ENCODE measurements at regions not wholly inside any gene's neighbourhood (a gene's known extent, or its start where the extent isn't known, plus 50 kb on each side); places are given as distances from the start of the nearest gene placed in this dataset.

DNA sequence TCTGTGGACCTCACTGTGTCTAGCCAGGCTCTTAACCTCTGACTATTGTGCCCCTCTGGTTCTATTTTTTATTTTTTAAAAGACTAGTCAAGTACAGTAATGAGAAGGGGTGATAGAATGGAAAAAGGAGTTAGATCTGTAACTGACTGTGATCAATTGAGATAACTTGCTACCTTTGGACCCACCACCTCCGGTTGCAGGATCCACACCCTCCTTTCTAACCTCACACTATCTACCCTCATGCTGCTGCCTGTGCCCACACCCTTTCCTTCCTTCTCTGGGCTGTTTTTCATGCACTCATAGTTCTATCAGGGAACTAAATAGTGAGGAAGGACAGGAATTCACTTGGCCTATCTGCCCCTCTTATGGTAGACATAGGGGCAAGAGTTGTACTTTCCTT is 172.3 kb downstream of the KATNIP start:
- Histone ChIP-seq H2BK12ac (ENCODE audit: insufficient read length, low read depth, low read length) (no peak overlapping the region), H3K23ac (ENCODE audit: insufficient read length, low read depth, low read length) (no peak overlapping the region), H3K27ac (ENCODE audit: insufficient read length, low read depth, low read length) (no peak overlapping the region), H4K91ac (ENCODE audit: insufficient read length, low read depth, low read length) (no peak overlapping the region), H4K20me1 (ENCODE audit: control insufficient read depth, insufficient read depth, insufficient read length) (no peaks in the 10 kb centered on the region), H3K4ac (ENCODE audit: low read depth, low read length) (no peak overlapping the region), H3K79me2 (ENCODE audit: insufficient read depth, low read length) (no peaks in the 10 kb centered on the region), H3K56ac (ENCODE audit: insufficient read length, low read depth, low read length) (no peak overlapping the region), H3K9me3 (ENCODE audit: control insufficient read depth, low read depth, low read length) (no peaks in the 10 kb centered on the region), H3K18ac (ENCODE audit: insufficient read length, low read depth, low read length) (no peak overlapping the region), H3K79me1 (ENCODE audit: insufficient read depth, low read depth, low read length, poor library complexity, severe bottlenecking) (no peaks in the 10 kb centered on the region), H3K4me2 (ENCODE audit: insufficient read depth, insufficient read length, low read length) (no peak overlapping the region), H2AFZ (ENCODE audit: low read length) (no peak overlapping the region), H3T11ph (ENCODE audit: low read length) (no peak overlapping the region), H2BK120ac (ENCODE audit: low read depth, low read length, poor library complexity, severe bottlenecking) (no peak overlapping the region), H3K4me1 (ENCODE audit: insufficient read depth, low read length) (no peaks in the 10 kb centered on the region; the same call in 1 of the 2 replicates), H4K5ac (ENCODE audit: insufficient read length, low read depth, low read length) (no peak overlapping the region), H2BK15ac (ENCODE audit: low read depth, low read length) (no peak overlapping the region), H3K27me3 (ENCODE audit: insufficient read depth, low read length) (no peaks in the 10 kb centered on the region), H4K8ac (replicated peaks; ENCODE audit: insufficient read length, low read depth, low read length) (no peak overlapping the region), H3K14ac (ENCODE audit: insufficient read depth, low read length) (no peak overlapping the region), H2BK5ac (ENCODE audit: insufficient read length, low read length) (no peak overlapping the region), H3K23me2 (ENCODE audit: insufficient read length, low read depth, low read length, poor library complexity, severe bottlenecking) (no peaks in the 10 kb centered on the region), H2BK20ac (ENCODE audit: low read depth, low read length, poor library complexity, severe bottlenecking) (no peak overlapping the region), H2AK5ac (ENCODE audit: insufficient read length, low read length) (no peak overlapping the region), H3K9ac (ENCODE audit: extremely low read depth, insufficient read length, low read length) (no peak overlapping the region)
- H3K4me1 Mint-ChIP-seq: peaks cover 33 to 37% of the 10 kb centered on the region in 2 experiments
- no peak for DNase-seq
- H3K4me3 Mint-ChIP-seq: no peak overlapping the region
- TF ChIP-seq, protein P1, sequence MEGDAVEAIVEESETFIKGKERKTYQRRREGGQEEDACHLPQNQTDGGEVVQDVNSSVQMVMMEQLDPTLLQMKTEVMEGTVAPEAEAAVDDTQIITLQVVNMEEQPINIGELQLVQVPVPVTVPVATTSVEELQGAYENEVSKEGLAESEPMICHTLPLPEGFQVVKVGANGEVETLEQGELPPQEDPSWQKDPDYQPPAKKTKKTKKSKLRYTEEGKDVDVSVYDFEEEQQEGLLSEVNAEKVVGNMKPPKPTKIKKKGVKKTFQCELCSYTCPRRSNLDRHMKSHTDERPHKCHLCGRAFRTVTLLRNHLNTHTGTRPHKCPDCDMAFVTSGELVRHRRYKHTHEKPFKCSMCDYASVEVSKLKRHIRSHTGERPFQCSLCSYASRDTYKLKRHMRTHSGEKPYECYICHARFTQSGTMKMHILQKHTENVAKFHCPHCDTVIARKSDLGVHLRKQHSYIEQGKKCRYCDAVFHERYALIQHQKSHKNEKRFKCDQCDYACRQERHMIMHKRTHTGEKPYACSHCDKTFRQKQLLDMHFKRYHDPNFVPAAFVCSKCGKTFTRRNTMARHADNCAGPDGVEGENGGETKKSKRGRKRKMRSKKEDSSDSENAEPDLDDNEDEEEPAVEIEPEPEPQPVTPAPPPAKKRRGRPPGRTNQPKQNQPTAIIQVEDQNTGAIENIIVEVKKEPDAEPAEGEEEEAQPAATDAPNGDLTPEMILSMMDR (conservative IDR thresholded peaks at IDR 0.05): no peak
- H3K9me3 Mint-ChIP-seq: no peaks in the 10 kb centered on the region; a peak in 2 of 5 replicates
- peak overlapping the region in 1 of 3 experiments; percentile 14; a peak in 1 of 7 replicates for H3K27ac Mint-ChIP-seq
- H3K27me3 Mint-ChIP-seq (ENCODE audit: low read depth): no peaks in the 10 kb centered on the region
- H3K36me3 Mint-ChIP-seq (ENCODE audit: insufficient read depth in 1 of 3, low read depth in 3 of 3): peaks cover 4 to 20% (median 11%) of the 10 kb centered on the region in 3 experiments; a peak in 5 of 7 replicates
- no CpG with 5 or more reads among the region's 1 CpG for WGBS (ENCODE audit: extremely low coverage, insufficient read length, low lambda C conversion rate)
